GM23338 (cell line): ENCODE measurements at regions not wholly inside any gene's neighbourhood (a gene's known extent, or its start where the extent isn't known, plus 50 kb on each side); places are given as distances from the start of the nearest gene placed in this dataset.

Source experiments
- ATAC-seq: fragments of 200-7000 bp; cut with Tn5 transposase; 3 replicates; pipeline ENCODE4 v1.9.1; 2020
- DNase-seq: peaks from one replicate; pipeline ENCODE4 v3.0.0-alpha.2; 2015; ENCODE audit warnings: low spot score
- H2AFZ ChIP-seq: fragments of 200-600 bp; sonication (generic); 2 replicates; pipeline ENCODE4 v1.8.0; 2016; ENCODE audit warnings: antibody characterized with exemption, mild to moderate bottlenecking, moderate library complexity
- H3F3A ChIP-seq: fragments of 200-600 bp; sonication (generic); replicated peaks from 2 replicates; pipeline ENCODE4 v1.8.0; 2017; ENCODE audit warnings: antibody characterized with exemption, mixed run types, low read depth
- H3K27ac ChIP-seq: fragments of 200-600 bp; sonication (generic); 2 replicates; pipeline ENCODE4 v1.6.1; 2016; ENCODE audit warnings: low read depth
- H3K27me3 ChIP-seq: fragments of 200-600 bp; sonication (generic); 2 replicates; pipeline ENCODE4 v1.8.0; 2016; ENCODE audit warnings: mild to moderate bottlenecking, mixed run types, moderate library complexity; ENCODE audit not compliant: insufficient read depth
- H3K36me3 ChIP-seq: fragments of 200-600 bp; sonication (generic); 2 replicates; pipeline ENCODE4 v1.8.0; 2016; ENCODE audit warnings: mild to moderate bottlenecking; ENCODE audit not compliant: insufficient read depth
- H3K4me1 ChIP-seq: fragments of 200-600 bp; sonication (generic); 2 replicates; pipeline ENCODE4 v1.8.0; 2016; ENCODE audit warnings: mild to moderate bottlenecking, moderate library complexity; ENCODE audit not compliant: insufficient read depth
- H3K4me2 ChIP-seq: fragments of 200-600 bp; sonication (generic); 2 replicates; pipeline ENCODE4 v1.7.1; 2017; ENCODE audit warnings: mixed run types
- H3K4me3 ChIP-seq: fragments of 200-600 bp; sonication (generic); 2 replicates; pipeline ENCODE4 v1.6.1; 2016; ENCODE audit warnings: mixed run types
- H3K79me2 ChIP-seq: fragments of 200-600 bp; sonication (generic); replicated peaks from 2 replicates; pipeline ENCODE4 v1.8.0; 2017; ENCODE audit warnings: mild to moderate bottlenecking; ENCODE audit not compliant: insufficient read depth
- H3K9me2 ChIP-seq: fragments of 200-600 bp; sonication (generic); 2 replicates; pipeline ENCODE4 v1.8.0; 2017; ENCODE audit not compliant: insufficient read depth
- H4K20me1 ChIP-seq: fragments of 200-600 bp; sonication (generic); replicated peaks from 2 replicates; pipeline ENCODE4 v1.8.0; 2017; ENCODE audit warnings: mild to moderate bottlenecking; ENCODE audit not compliant: insufficient read depth
- H3K27ac Mint-ChIP-seq: 2 replicates; pipeline ENCODE4 v1.8.0; 2020; ENCODE audit warnings: inconsistent platforms, mild to moderate bottlenecking, moderate library complexity, mixed read lengths
- H3K27me3 Mint-ChIP-seq: 3 replicates; pipeline ENCODE4 v1.8.0; 2022; ENCODE audit warnings: low read depth, mild to moderate bottlenecking, moderate library complexity, mixed read lengths, inconsistent platforms; ENCODE audit not compliant: insufficient read depth, poor library complexity
- H3K36me3 Mint-ChIP-seq: 3 replicates; pipeline ENCODE4 v1.8.0; 2021; ENCODE audit warnings: low read depth, mild to moderate bottlenecking, inconsistent platforms, moderate library complexity, mixed read lengths
- H3K4me1 Mint-ChIP-seq: 3 replicates; pipeline ENCODE4 v1.8.0; 2020; ENCODE audit warnings: mild to moderate bottlenecking, inconsistent platforms, mixed read lengths
- H3K4me3 Mint-ChIP-seq: 3 replicates; pipeline ENCODE4 v1.8.0; 2021; ENCODE audit warnings: moderate library complexity, mild to moderate bottlenecking, inconsistent platforms, mixed read lengths
- H3K9me3 Mint-ChIP-seq: 3 replicates; pipeline ENCODE4 v1.8.0; 2020; ENCODE audit warnings: moderate library complexity, mild to moderate bottlenecking, inconsistent platforms, mixed read lengths
- CREB1 ChIP-seq: fragments of 250-450 bp; sonication (Bioruptor Pico); IDR thresholded peaks from 2 replicates; pipeline ENCODE4 v1.5.0; 2020; ENCODE audit warnings: low read depth, mild to moderate bottlenecking, moderate library complexity
- EZH2phosphoT487 ChIP-seq: fragments of 200-600 bp; sonication (generic); IDR thresholded peaks from one replicate; pipeline ENCODE4 v1.8.1; 2018; ENCODE audit warnings: antibody characterized with exemption; ENCODE audit not compliant: unreplicated experiment
- JUNB ChIP-seq: IDR thresholded peaks from one replicate; pipeline ENCODE4 v1.6.1; 2016; ENCODE audit warnings: antibody characterized with exemption; ENCODE audit not compliant: unreplicated experiment
- NANOG ChIP-seq: IDR thresholded peaks from 2 replicates; pipeline ENCODE4 v1.6.1; 2016; ENCODE audit warnings: antibody characterized with exemption, borderline replicate concordance
- POLR2AphosphoS5 ChIP-seq: IDR thresholded peaks from 2 replicates; pipeline ENCODE4 v1.6.1; 2016; ENCODE audit warnings: antibody characterized with exemption, low read depth
- STAT1 ChIP-seq: IDR thresholded peaks from one replicate; pipeline ENCODE4 v1.6.1; 2016; ENCODE audit warnings: antibody characterized with exemption; ENCODE audit not compliant: unreplicated experiment
- ZNF114 ChIP-seq: fragments of 250-450 bp; sonication (Bioruptor Pico); IDR thresholded peaks from 2 replicates; pipeline ENCODE4 v1.5.0; 2020; ENCODE audit warnings: mild to moderate bottlenecking, moderate library complexity
- ZNF331 ChIP-seq: fragments of 250-450 bp; sonication (Bioruptor Pico); IDR thresholded peaks from 2 replicates; pipeline ENCODE4 v1.5.0; 2020; ENCODE audit warnings: low read depth, mild to moderate bottlenecking, moderate library complexity
- TF ChIP-seq, protein P1 (sequence below): IDR thresholded peaks from one replicate; pipeline ENCODE4 v1.6.1; 2018; ENCODE audit warnings: antibody characterized with exemption; ENCODE audit not compliant: unreplicated experiment
- TF ChIP-seq, protein P2 (sequence below): IDR thresholded peaks from 2 replicates; pipeline ENCODE4 v1.6.1; 2016; ENCODE audit warnings: antibody characterized with exemption
- TF ChIP-seq, protein P3 (sequence below), 2 experiments: fragments of 200-600 bp in 1 of 2; sonication (generic) in 1 of 2; conservative IDR thresholded peaks; 2 replicates each; pipeline versions ENCODE4 v1.5.1 to v1.6.1; 2016 to 2017; ENCODE audit warnings: antibody characterized with exemption in 2 of 2, low read depth in 2 of 2, mild to moderate bottlenecking in 2 of 2, moderate library complexity in 1 of 2

DNA sequence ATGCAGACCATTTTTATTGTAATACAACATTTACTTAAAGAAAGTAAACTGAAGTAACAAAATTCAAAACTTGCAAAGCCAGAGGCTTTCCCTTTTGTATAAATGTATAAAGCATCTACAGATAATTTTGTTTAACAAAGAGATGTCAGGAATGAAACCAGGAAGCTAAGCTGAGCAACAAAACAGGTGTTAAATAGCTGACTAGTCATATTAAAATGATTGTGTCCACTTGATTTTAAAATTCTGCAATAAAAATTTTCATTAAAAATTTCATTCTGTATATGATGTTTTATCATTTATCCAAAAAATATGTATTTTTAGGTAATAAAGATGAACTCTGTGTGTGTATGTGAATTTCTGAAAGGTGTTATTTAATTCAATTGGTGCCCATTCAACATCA, 72.0 kb upstream of the TRAM1L1 start:
- Mint-ChIP-seq H3K27ac (no peak overlapping the region), H3K4me1 (peaks cover 3% of the 10 kb centered on the region; the same call in 1 of the 3 replicates), H3K9me3 (no peaks in the 10 kb centered on the region), H3K27me3 (no peaks in the 10 kb centered on the region), H3K4me3 (no peak overlapping the region), H3K36me3 (no peaks in the 10 kb centered on the region)
- Histone ChIP-seq H3K79me2 (no peaks in the 10 kb centered on the region), H2AFZ (no peak overlapping the region), H3K27me3 (no peaks in the 10 kb centered on the region), H3K4me3 (no peak overlapping the region), H3K27ac (no peak overlapping the region), H3K4me2 (no peak overlapping the region), H3F3A (no peaks in the 10 kb centered on the region), H4K20me1 (no peaks in the 10 kb centered on the region), H3K36me3 (no peaks in the 10 kb centered on the region), H3K4me1 (0 out of 2 replicates have a peak, but pooled peaks cover 3% of the 10 kb centered on the region), H3K9me2 (peaks cover 9% of the 10 kb centered on the region; the same call in 1 of the 2 replicates)
- TF ChIP-seq ZNF114 (CRISPR knock-in tag) (no peak), ZNF331 (CRISPR knock-in tag) (no peak), STAT1 (no peak), EZH2phosphoT487 (no peak), NANOG (no peak), CREB1 (CRISPR knock-in tag) (no peak), JUNB (no peak), POLR2AphosphoS5 (no peak)
- TF ChIP-seq, protein P1, sequence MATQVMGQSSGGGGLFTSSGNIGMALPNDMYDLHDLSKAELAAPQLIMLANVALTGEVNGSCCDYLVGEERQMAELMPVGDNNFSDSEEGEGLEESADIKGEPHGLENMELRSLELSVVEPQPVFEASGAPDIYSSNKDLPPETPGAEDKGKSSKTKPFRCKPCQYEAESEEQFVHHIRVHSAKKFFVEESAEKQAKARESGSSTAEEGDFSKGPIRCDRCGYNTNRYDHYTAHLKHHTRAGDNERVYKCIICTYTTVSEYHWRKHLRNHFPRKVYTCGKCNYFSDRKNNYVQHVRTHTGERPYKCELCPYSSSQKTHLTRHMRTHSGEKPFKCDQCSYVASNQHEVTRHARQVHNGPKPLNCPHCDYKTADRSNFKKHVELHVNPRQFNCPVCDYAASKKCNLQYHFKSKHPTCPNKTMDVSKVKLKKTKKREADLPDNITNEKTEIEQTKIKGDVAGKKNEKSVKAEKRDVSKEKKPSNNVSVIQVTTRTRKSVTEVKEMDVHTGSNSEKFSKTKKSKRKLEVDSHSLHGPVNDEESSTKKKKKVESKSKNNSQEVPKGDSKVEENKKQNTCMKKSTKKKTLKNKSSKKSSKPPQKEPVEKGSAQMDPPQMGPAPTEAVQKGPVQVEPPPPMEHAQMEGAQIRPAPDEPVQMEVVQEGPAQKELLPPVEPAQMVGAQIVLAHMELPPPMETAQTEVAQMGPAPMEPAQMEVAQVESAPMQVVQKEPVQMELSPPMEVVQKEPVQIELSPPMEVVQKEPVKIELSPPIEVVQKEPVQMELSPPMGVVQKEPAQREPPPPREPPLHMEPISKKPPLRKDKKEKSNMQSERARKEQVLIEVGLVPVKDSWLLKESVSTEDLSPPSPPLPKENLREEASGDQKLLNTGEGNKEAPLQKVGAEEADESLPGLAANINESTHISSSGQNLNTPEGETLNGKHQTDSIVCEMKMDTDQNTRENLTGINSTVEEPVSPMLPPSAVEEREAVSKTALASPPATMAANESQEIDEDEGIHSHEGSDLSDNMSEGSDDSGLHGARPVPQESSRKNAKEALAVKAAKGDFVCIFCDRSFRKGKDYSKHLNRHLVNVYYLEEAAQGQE: no peak
- TF ChIP-seq, protein P2, sequence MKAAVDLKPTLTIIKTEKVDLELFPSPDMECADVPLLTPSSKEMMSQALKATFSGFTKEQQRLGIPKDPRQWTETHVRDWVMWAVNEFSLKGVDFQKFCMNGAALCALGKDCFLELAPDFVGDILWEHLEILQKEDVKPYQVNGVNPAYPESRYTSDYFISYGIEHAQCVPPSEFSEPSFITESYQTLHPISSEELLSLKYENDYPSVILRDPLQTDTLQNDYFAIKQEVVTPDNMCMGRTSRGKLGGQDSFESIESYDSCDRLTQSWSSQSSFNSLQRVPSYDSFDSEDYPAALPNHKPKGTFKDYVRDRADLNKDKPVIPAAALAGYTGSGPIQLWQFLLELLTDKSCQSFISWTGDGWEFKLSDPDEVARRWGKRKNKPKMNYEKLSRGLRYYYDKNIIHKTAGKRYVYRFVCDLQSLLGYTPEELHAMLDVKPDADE: no peak
- TF ChIP-seq, protein P3, sequence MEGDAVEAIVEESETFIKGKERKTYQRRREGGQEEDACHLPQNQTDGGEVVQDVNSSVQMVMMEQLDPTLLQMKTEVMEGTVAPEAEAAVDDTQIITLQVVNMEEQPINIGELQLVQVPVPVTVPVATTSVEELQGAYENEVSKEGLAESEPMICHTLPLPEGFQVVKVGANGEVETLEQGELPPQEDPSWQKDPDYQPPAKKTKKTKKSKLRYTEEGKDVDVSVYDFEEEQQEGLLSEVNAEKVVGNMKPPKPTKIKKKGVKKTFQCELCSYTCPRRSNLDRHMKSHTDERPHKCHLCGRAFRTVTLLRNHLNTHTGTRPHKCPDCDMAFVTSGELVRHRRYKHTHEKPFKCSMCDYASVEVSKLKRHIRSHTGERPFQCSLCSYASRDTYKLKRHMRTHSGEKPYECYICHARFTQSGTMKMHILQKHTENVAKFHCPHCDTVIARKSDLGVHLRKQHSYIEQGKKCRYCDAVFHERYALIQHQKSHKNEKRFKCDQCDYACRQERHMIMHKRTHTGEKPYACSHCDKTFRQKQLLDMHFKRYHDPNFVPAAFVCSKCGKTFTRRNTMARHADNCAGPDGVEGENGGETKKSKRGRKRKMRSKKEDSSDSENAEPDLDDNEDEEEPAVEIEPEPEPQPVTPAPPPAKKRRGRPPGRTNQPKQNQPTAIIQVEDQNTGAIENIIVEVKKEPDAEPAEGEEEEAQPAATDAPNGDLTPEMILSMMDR (conservative IDR thresholded peaks at IDR 0.05; ENCODE audit: low read depth in 2 of 2): no peak
- no peak for DNase-seq
- no peak for ATAC-seq
